ENCODE measurements at regions not wholly inside any gene's neighbourhood (a gene's known extent, or its start where the extent isn't known, plus 50 kb on each side); places are given as distances from the start of the nearest gene placed in this dataset.

DNA sequence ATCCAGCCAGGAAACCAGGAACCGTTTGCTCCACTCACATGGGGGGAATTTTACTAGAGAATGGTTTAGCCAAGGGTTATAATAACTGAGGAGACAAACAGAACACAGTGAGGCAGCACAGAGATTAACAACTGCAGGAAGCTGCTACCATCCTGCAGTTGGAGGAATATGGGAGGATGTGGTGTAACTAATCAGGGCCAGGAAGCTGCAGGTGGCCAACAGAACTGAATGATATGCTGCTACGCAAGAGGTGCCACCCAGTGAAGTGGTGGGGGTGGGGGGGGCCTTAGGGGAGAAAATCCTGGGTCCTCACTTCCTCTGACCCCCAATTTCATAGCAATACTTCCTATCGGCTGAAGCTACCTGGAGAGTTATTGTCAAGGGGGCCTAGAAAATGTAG is 306.4 kb upstream of the STT3B start:
- DNase-seq (ENCODE audit: low read depth): no peak
- TF ChIP-seq, protein P1, sequence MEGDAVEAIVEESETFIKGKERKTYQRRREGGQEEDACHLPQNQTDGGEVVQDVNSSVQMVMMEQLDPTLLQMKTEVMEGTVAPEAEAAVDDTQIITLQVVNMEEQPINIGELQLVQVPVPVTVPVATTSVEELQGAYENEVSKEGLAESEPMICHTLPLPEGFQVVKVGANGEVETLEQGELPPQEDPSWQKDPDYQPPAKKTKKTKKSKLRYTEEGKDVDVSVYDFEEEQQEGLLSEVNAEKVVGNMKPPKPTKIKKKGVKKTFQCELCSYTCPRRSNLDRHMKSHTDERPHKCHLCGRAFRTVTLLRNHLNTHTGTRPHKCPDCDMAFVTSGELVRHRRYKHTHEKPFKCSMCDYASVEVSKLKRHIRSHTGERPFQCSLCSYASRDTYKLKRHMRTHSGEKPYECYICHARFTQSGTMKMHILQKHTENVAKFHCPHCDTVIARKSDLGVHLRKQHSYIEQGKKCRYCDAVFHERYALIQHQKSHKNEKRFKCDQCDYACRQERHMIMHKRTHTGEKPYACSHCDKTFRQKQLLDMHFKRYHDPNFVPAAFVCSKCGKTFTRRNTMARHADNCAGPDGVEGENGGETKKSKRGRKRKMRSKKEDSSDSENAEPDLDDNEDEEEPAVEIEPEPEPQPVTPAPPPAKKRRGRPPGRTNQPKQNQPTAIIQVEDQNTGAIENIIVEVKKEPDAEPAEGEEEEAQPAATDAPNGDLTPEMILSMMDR (IDR thresholded peaks at IDR 0.05; ENCODE audit: control insufficient read depth, insufficient read depth, low read depth, low read length, missing control alignments): no peak
- no peak overlapping the region for H3K4me3 ChIP-seq (ENCODE audit: control insufficient read depth, low read depth, low read length)

DNA sequence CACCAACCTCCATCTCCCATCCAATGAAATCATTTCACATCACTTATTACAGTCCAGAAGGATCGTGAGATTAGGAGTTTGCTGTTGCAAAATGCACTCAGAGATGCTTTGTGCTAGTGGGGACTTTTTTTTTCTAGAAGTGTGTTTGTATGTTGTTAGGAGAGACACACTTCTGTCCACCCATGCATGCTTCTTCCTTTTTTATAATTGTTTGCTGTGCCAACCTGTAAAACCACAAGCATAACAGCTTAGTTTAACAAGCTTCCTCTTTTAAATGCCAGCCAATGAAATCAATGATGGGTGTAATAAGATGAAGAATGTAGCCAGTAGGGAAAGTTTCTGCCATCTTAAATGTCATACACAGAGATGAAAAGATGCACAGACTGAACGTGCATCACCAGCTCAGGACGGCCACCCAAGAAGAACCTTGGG is 305.6 kb upstream of the STT3B start:
- no peak overlapping the region for H3K4me3 ChIP-seq (ENCODE audit: control insufficient read depth, low read depth, low read length)
- TF ChIP-seq, protein P1 (IDR thresholded peaks at IDR 0.05; ENCODE audit: control insufficient read depth, insufficient read depth, low read depth, low read length, missing control alignments): no peak
- no peak for DNase-seq (ENCODE audit: low read depth)

DNA sequence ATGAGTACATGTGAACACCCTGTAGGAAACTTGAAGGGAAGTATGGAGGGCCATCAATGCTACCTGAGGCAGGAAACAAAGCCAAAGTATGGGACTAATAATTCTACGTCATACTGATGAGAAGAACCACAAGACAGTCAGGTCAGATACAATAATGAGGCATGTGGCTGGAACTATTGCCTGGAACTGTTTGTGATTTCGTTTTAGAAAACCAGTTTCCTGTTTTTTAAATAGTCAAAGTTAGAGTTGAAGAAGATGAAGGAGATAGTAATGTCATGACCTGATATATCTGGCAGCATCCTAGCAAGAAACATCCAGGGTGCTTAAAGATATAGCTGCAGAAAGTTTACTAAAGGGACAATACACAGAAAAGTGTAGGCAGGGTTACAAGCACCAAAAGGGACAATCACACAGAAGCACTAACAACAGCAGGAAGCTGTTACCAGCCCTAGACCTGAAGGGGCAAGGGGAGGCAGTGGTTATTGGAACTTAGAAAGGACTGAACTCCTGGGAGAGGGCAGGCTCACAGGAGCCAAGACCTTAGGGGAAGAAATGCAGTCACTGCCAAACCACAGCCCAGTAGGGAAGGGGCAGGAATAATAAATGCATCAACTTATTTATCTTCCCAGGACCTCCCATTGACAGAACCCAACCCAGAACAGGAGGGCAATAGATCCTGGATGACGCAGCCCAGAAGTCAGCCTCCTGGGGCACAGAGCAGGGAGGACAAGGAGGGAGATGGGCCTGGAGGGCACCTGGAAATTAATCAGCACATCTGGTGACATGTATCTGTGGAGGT is 302.1 kb upstream of the STT3B start:
- H3K4me3 ChIP-seq (ENCODE audit: control insufficient read depth, low read depth, low read length): no peak overlapping the region
- TF ChIP-seq, protein P1 (IDR thresholded peaks at IDR 0.05; ENCODE audit: control insufficient read depth, insufficient read depth, low read depth, low read length, missing control alignments): no peak
- no peak for DNase-seq (ENCODE audit: low read depth)

DNA sequence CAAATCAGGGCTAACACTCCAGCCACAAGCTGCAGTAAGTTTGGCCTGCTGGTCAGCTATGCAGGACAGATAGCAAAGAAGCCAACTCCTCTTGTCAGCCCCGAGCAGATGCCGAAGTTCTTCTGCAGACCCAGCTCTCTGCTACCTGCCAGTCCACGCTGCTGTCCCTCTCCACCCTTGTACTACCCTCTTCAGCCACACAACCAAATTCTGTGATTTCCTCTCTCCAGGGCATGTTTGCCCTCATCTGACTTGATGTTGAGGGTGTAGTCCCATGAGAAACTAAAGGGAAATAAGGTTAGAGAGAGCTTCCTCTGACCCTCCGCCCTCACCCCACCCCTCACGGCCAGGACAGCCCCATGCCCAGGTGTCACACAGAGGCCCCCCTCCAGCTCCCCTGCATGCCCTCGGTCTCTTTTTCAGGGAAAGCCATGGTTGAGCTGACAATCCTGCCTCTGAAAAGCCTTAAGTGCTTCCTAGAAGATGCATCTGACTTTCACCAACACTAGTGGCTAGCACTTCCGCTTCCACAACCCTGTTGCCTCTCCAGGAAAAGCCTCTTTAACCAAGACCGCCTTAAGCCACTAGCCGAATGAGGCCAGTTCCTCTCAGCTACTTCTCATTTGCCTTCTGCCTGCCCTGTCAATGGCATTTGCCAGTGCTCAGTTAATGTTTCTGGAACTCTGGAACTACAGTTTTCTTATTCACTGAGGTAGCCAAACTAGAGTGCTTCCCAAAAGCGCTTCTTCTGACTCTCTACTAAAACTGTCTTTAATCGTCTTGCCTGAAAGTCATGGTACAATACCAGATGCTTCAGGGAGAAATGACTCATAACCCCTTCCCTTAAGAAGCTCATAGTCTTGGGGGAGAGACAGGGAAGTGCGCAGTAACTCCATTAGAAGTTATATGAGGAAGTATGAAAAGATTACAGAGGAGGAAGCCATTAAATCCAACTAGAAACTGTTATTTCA is 300.4 kb upstream of the STT3B start:
- no peak for DNase-seq (ENCODE audit: low read depth)
- TF ChIP-seq, protein P1 (IDR thresholded peaks at IDR 0.05; ENCODE audit: control insufficient read depth, insufficient read depth, low read depth, low read length, missing control alignments): no peak
- H3K4me3 ChIP-seq (ENCODE audit: control insufficient read depth, low read depth, low read length): no peak overlapping the region

DNA sequence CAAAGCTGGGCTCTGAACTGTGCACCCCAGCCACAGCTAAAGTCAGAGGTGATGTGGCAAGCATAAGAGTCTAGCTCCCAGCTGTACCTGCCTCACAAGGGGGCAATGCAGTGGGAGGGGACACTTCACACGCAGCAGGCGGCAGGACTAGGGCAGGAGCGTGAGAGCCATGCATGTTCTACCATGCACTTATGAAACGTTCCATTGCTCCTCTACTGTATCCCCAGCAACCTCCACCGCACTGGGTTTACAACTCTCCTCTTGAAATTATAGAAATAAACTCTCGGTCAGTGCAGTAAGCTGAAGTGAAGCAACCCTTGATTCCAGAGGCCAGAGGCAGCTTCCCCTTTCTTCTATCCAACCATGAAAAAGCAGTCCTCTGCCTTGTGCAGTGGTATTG is 298.6 kb upstream of the STT3B start:
- no peak overlapping the region for H3K4me3 ChIP-seq (ENCODE audit: control insufficient read depth, low read depth, low read length)
- TF ChIP-seq, protein P1 (IDR thresholded peaks at IDR 0.05; ENCODE audit: control insufficient read depth, insufficient read depth, low read depth, low read length, missing control alignments): no peak
- no peak for DNase-seq (ENCODE audit: low read depth)

DNA sequence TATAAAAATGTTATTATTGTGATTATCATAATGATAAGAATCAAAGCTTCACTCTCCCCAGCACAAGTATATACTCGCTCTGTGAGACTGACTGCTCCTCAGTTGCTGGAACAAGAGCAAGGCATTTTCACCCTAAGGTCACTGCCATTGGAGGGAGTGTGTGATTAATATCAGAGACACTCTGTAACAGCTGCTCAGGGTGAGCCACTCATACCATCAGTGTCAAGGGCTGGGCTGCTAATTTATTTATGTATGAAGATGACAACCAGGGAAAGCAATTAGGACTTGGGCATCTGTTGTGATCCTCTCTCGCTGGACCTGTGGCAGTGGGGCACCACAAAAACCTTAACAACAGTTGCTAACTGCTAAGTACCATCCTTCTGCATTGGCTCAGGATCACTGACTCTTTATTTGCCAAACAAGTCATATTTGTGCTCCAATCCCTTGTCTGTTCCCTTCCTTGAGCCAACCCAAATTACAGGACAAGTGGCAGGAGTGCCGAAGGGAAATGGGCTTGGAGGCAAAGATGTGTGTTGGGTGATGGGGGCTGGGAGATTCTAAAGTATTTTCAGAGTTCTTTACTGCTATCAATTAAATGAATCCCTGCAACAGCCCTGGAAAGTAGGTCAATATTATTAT is 297.5 kb upstream of the STT3B start:
- no peak for DNase-seq (ENCODE audit: low read depth)
- H3K4me3 ChIP-seq (ENCODE audit: control insufficient read depth, low read depth, low read length): no peak overlapping the region
- TF ChIP-seq, protein P1 (IDR thresholded peaks at IDR 0.05; ENCODE audit: control insufficient read depth, insufficient read depth, low read depth, low read length, missing control alignments): no peak
